Testis (tissue), 2 donors: ENCODE measurements at regions not wholly inside any gene's neighbourhood (a gene's known extent, or its start where the extent isn't known, plus 50 kb on each side); places are given as distances from the start of the nearest gene placed in this dataset.

Source experiments
- DNase-seq: peaks from one replicate; pipeline ENCODE4 v3.0.0-alpha.2; 2019
- H3K27ac ChIP-seq, 2 donors: fragments of 200-600 bp; sonication (generic); one replicate each; pipeline ENCODE4 v1.5.1; 2019
- H3K27me3 ChIP-seq: fragments of 200-600 bp; sonication (generic); one replicate; pipeline ENCODE4 v1.5.1; 2019
- H3K36me3 ChIP-seq: fragments of 200-600 bp; sonication (generic); one replicate; pipeline ENCODE4 v1.5.1; 2017; ENCODE audit warnings: low read depth; ENCODE audit errors: missing control alignments
- H3K4me1 ChIP-seq: fragments of 200-600 bp; sonication (generic); one replicate; pipeline ENCODE4 v1.5.1; 2019
- H3K4me3 ChIP-seq, 2 donors: fragments of 200-600 bp; sonication (generic); one replicate each; pipeline ENCODE4 v1.5.1; 2017 to 2019
- H3K9me3 ChIP-seq: fragments of 200-600 bp; sonication (generic); one replicate; pipeline ENCODE4 v1.5.1; 2017
- POLR2A ChIP-seq: fragments of 450-650 bp; IDR thresholded peaks from one replicate; pipeline ENCODE4 v1.6.1; 2017; ENCODE audit warnings: antibody characterized with exemption, mild to moderate bottlenecking, moderate library complexity
- WGBS, 2 donors: methylation state at CpG; one replicate each; pipeline ENCODE4 v1.1.5; 2018; 5-methylcytosine and 5-hydroxymethylcytosine counted together
- intact Hi-C: fragments of 100-400 bp; cut with DNase I; formaldehyde crosslinking; loops from one replicate; pipeline ENCODE4 v1.15.1; 2023; ENCODE audit warnings: low total_unique reads
- TF ChIP-seq, protein P1 (sequence below), 3 experiments: fragments of 450-650 bp in 2 of 3; fragments of 200-600 bp in 1 of 3; sonication (generic) in 1 of 3; IDR thresholded peaks; one replicate each; pipeline ENCODE4 v1.5.1; 2016 to 2019; ENCODE audit warnings: antibody characterized with exemption in 3 of 3, mild to moderate bottlenecking in 2 of 3, moderate library complexity in 1 of 3

- H3K4me3 ChIP-seq = no peak overlapping the region
- H3K36me3 ChIP-seq = no peaks in the 10 kb centered on the region
- no peak for DNase-seq
- no peaks in the 10 kb centered on the region for H3K9me3 ChIP-seq
- no peak overlapping the region for H3K27ac ChIP-seq
- intact Hi-C loops = no loop called here
- no peak for TF ChIP-seq POLR2A
- TF ChIP-seq, protein P1, sequence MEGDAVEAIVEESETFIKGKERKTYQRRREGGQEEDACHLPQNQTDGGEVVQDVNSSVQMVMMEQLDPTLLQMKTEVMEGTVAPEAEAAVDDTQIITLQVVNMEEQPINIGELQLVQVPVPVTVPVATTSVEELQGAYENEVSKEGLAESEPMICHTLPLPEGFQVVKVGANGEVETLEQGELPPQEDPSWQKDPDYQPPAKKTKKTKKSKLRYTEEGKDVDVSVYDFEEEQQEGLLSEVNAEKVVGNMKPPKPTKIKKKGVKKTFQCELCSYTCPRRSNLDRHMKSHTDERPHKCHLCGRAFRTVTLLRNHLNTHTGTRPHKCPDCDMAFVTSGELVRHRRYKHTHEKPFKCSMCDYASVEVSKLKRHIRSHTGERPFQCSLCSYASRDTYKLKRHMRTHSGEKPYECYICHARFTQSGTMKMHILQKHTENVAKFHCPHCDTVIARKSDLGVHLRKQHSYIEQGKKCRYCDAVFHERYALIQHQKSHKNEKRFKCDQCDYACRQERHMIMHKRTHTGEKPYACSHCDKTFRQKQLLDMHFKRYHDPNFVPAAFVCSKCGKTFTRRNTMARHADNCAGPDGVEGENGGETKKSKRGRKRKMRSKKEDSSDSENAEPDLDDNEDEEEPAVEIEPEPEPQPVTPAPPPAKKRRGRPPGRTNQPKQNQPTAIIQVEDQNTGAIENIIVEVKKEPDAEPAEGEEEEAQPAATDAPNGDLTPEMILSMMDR (IDR thresholded peaks at IDR 0.05) = no peak
- no peaks in the 10 kb centered on the region for H3K27me3 ChIP-seq
- WGBS, 2 donors = 85 to 86% methylated on average over 4 of the region's 4 CpGs
- no peaks in the 10 kb centered on the region for H3K4me1 ChIP-seq
Observed at GRCh38 chr5:106768392-106768791, 902.3 kb downstream of the EFNA5 start.

- TF ChIP-seq POLR2A = no peak
- TF ChIP-seq, protein P1 (IDR thresholded peaks at IDR 0.05) = no peak
- no peaks in the 10 kb centered on the region for H3K4me1 ChIP-seq
- DNase-seq = no peak
- no peaks in the 10 kb centered on the region for H3K27me3 ChIP-seq
- H3K9me3 ChIP-seq = no peaks in the 10 kb centered on the region
- intact Hi-C loops = no loop called here
- H3K27ac ChIP-seq = no peak overlapping the region
- no peak overlapping the region for H3K4me3 ChIP-seq
- WGBS, 2 donors = 86 to 93% methylated on average over 2 of the region's 2 CpGs
- no peaks in the 10 kb centered on the region for H3K36me3 ChIP-seq
Observed at GRCh38 chr5:106766916-106767315, 903.8 kb downstream of the EFNA5 start.

DNA sequence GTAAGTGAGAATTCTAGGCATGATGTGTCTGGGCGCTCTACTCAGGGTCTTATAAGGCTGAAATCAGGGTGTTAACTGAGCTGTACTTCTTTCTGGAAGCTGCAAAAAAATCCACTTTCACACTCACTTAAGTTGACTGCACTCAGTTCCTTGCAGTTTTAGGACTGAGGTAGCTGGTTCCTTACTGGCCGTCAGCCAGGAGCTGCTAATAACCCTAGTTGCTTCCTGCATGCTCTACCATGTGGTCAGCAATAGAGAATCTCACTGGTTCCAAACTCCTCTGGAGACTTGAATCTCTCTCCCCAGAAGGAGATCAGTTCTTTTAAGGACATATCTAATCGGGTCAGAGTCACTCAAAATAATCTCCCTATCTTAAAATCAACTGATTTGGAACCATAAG, 911.2 kb downstream of the EFNA5 start:
- H3K4me3 ChIP-seq = no peak overlapping the region
- TF ChIP-seq, protein P1 (IDR thresholded peaks at IDR 0.05) = no peak
- TF ChIP-seq POLR2A = no peak
- intact Hi-C loops = no loop called here
- H3K27ac ChIP-seq = no peak overlapping the region
- H3K27me3 ChIP-seq = no peaks in the 10 kb centered on the region
- no peaks in the 10 kb centered on the region for H3K4me1 ChIP-seq
- WGBS, 2 donors = 70 to 77% methylated on average over 3 of the region's 3 CpGs
- H3K36me3 ChIP-seq = no peaks in the 10 kb centered on the region
- DNase-seq = no peak
- H3K9me3 ChIP-seq = no peaks in the 10 kb centered on the region

DNA sequence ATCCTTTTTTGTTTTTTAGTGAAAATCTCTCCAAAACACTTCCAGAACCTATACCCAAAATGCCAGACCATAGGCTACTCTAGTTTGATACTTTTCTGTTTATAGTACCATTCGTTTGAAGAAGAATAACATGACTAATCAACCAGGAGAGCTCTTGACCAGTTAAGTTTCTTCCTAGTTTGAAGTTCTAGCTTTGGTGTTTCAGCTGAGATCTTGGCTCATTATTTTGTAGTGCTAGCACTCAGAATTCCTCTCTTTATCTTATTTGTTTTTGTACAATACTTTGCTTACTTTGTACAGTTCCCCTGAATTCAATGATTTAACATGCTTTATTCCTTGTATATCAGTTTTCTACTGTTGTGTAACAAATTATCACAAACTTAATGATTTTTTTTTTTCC, 911.6 kb downstream of the EFNA5 start:
- Histone ChIP-seq H3K4me3 (no peak overlapping the region), H3K27ac (no peak overlapping the region), H3K9me3 (no peaks in the 10 kb centered on the region), H3K27me3 (no peaks in the 10 kb centered on the region), H3K4me1 (no peaks in the 10 kb centered on the region), H3K36me3 (no peaks in the 10 kb centered on the region)
- WGBS, 2 donors = 46 to 60% methylated on average over 1 of the region's 1 CpG
- intact Hi-C loops = no loop called here
- DNase-seq = no peak
- TF ChIP-seq, protein P1 (IDR thresholded peaks at IDR 0.05) = no peak
- no peak for TF ChIP-seq POLR2A

DNA sequence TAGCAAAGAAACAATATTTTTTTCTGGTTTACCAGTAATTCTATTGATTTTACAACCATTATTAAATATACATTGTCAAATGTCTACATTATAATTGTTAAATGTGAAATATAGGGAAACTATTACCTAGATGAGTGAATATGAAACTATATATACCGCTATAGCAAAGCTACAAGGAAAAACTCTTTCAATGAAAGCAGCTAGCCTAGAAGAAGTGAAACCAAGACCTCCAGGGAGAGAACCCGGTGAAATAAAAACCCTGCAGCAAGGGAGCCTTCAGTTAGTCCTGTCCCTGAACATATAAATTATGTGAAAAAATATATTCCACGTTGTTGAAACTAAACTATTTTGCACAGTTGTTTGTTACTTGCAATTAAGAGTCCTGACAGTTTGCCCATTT, 913.1 kb downstream of the EFNA5 start:
- Histone ChIP-seq H3K4me1 (no peaks in the 10 kb centered on the region), H3K27ac (no peak overlapping the region), H3K9me3 (no peaks in the 10 kb centered on the region), H3K4me3 (no peak overlapping the region), H3K27me3 (no peaks in the 10 kb centered on the region), H3K36me3 (no peaks in the 10 kb centered on the region)
- intact Hi-C loops = no loop called here
- no peak for DNase-seq
- WGBS, 2 donors = 74 to 80% methylated on average over 3 of the region's 3 CpGs
- TF ChIP-seq, protein P1 (IDR thresholded peaks at IDR 0.05) = no peak
- no peak for TF ChIP-seq POLR2A
